HG03520 (cell line): ENCODE measurements at regions not wholly inside any gene's neighbourhood (a gene's known extent, or its start where the extent isn't known, plus 50 kb on each side); places are given as distances from the start of the nearest gene placed in this dataset.

Experiments used
- ATAC-seq: cut with Tn5 transposase; IDR thresholded peaks from one replicate; pipeline ENCODE4 v1.9.1; 2021; ENCODE audit warnings: mild to moderate bottlenecking, moderate library complexity; ENCODE audit not compliant: unreplicated experiment

DNA sequence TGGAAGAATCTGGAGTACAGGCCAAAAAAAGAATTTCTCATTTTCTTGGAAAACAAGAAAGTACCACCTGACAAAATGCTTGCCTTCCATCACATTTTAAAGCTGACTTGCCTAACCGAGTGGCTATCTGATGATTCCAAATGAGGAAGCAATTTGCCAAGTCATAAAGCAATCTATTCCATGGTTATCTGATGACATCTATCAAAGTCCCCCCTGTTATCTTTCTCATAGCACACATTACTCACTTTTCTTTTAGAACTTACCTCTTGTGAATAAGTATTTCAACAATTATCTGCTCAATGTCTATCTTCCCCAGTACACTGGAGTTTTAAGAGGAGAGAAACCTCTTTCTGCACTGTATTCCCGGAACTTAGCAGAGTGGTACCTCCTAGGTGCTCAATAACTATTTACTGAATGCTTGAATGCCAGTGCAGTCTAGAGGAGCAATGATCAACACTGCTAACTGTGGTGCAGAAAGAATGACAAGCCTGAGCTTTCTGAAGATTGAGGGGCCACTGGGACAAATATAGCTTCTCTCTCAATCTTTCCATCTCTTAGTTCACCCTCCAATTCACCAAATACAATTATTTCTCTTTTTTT is 186.3 kb upstream of the ATP11B start:
- no peak for ATAC-seq

DNA sequence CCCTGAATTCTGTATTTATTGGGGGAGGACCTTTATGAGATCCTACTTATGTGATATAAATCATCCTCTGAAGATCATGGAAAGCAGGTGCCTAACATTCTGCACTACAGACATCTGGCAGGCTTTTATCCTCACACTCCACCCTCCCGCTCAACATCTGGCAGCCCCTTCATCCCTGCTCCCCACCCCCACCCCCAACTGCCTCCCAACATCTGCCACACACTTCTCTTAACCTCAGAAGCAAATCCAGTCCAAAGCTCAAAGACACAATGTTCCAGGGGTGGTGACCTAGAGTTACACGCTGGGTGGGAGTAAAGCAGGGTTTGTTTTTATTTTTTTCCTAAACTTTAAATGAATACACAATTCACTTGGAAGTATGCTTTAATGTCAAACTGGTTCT is 184.5 kb upstream of the ATP11B start:
- ATAC-seq: no peak

DNA sequence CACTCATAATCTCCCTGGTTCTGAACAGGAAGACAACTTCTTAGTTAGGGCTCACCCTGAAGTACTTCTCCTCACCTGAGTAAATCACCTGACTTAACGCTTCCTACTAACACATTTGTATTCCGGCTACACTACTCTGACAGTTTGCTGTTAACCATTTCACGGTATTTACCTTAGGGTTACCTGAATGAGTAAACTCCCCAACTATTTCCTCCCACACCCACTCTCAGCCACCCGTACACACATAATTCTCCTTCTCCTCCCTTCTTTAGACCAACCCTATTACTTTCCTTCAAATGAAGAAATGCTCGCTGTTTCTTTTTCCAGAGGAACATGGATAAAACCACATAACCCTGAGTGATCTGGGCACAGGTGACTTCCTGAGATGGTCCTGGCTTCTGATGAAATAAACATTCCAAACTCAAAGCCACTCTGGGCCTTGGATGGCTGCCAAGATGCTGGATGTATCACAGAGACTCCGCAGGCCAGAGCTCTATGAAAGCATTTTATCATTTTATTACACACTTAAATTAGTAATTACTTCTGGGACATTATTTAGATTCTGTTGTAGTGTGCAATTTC is 183.6 kb upstream of the ATP11B start:
- ATAC-seq: no peak

DNA sequence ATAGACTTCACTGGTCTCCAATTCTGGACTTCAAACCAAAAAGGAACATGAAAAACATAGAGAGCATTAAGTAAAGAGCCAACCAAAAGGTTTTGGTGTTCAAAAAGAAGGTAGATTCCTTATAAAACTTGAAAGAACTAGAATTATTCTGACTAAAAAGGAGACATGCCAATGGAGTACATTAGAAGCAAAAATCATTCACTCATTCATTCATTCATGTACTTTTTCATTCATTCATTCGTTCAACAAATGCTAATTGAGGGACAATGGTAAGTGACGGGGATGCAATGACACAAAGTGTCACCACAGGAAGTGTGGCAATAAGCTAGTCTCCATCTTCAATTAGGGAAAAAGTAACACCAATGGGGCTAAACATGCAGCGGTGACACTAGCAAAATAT is 181.0 kb upstream of the ATP11B start:
- no peak for ATAC-seq

- ATAC-seq: no peak
Measured at GRCh38 chr3:182617500-182617899, 175.8 kb upstream of the ATP11B start.

DNA sequence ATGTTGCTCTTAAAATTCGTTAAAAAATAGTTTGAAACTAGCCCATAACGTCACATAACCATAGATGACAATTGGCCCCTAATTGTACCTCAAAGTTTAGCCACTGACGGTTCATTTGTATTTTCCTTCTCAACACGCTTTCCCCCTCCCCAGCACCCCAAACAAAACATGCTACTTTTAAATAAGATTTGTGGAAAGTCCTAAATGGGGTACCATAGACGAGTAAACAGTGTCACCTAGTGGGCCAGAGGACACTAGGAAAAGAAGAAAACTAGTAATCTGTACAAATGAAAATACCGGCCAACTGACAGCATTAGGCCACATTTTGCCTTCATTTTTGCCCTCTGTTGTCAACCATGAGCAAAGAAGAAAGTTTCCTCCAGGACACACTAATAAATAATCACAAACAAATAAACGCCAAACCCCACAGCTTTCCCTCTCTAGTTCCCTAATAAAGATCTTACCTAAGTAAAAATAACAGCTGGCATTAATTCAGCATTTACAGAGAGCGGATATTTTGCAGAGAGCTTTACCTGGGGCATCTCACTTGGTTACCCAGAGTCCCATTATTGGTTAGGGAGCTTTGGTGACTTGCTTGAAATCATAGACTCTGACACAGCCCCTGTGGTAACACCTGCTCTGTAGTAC is 175.1 kb upstream of the ATP11B start:
- no peak for ATAC-seq

DNA sequence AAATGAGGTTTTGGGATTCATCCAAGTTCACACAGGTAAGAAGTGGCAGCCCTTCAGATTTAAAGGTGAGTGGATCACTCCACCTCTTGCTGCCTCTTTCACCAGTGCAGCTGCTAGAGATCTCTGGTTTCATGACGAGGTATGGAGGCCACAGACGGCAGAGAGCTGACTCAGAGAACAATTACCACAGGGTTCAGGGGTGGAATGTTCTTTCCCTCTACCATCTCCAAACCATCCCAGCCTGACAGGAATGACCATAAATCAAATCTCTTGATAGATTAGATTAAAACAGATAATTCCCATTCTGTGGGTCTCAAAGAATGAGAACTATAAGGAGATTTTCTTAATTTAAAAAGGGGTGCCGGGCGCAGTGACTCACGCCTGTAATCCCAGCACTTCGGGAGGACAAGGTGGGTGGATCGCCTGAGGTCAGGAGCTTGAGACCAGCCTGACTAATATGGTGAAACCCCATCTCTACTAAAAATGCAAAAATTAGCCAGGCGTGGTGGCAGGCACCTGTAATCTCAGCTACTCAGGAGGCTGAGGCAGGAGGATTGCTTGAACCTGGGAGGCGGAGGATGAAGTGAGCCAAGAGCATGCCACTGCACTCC is 174.2 kb upstream of the ATP11B start:
- no peak for ATAC-seq

DNA sequence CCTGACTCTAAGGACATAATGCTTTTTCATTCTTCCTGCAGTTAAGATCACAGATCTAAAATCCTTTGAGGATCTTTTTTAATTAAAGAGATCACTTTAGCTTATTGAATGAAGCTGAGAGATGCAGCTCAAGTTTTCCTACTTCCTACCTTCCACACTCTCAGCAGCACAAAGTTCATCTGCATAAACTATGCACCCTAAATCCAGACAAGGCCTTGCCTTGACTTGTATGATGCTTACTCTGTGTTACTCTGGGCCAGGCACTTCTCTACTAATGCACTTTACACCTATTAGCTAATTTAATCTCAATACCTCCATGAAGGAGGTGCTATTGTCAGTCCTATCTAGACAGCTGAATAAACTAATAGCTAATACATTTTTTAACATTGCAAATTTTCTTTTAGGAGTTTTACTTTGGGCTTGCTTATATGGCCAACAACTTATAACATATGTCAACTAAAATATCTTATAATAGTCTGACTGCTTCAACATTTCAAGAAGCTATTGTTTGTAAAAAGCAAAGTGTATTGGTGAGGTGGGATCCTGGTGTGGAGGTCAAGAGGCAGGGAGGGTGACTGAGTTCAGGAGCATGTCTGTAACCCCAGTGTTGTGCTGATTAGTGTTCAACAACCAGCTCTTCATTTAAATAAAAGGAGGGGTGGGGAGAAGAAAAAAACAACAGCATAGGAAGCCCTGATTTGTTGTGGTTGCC is 172.4 kb upstream of the ATP11B start:
- ATAC-seq: no peak

- no peak for ATAC-seq
Measured at GRCh38 chr3:182621435-182622240, 171.7 kb upstream of the ATP11B start.

- ATAC-seq: no peak
Measured at GRCh38 chr3:182622241-182622545, 171.1 kb upstream of the ATP11B start.

GRCh38 chr3:182626484-182627467 is 166.5 kb upstream of the ATP11B start:
- ATAC-seq: no peak

DNA sequence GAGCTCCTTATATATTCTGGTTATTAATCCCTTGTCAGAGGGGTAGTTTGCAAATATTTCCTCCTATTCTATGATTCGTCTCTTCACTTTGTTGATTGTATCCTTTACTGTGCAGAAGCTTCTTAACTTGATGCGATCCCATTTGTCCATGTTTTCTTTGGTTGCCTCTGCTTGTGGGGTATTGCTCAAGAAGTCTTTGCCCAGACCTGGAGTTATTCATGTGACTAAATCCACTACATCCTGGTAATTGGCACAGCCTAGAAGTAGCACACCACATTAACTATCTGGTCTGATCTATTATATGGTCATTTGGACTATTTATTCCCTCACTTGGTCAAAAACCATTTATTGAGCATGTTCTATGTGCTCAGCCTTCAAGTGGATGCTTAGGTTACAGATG is 164.8 kb upstream of the ATP11B start:
- ATAC-seq: no peak

- no peak for ATAC-seq
Measured at GRCh38 chr3:182629521-182629920, 163.8 kb upstream of the ATP11B start.

- no peak for ATAC-seq
Measured at GRCh38 chr3:182631183-182632076, 161.9 kb upstream of the ATP11B start.

- no peak for ATAC-seq
Measured at GRCh38 chr3:182632077-182632393, 161.3 kb upstream of the ATP11B start.

DNA sequence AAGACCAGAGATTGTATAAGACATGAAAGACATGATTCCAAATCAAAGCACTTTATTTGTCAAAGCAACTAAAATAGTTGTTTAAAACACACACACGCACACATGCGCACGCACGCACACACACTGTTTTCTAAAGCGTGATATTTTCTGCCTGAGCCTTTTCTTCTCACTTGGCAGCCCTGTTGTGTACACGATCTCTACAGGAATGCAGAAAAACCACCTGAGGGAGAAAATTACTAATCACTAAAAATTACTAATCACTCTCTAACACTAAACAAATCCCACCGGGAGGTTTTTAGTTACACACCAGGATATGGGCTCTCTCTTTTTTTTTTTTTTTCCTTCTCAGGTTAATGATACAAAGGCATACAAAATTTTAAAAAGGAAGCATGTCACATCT is 160.1 kb upstream of the ATP11B start:
- no peak for ATAC-seq

- no peak for ATAC-seq
Measured at GRCh38 chr3:182636646-182637045, 156.7 kb upstream of the ATP11B start.

GRCh38 chr3:182637350-182638110 is 155.8 kb upstream of the ATP11B start:
- no peak for ATAC-seq
